HUES64 (cell line): ENCODE measurements at regions not wholly inside any gene's neighbourhood (a gene's known extent, or its start where the extent isn't known, plus 50 kb on each side); places are given as distances from the start of the nearest gene placed in this dataset.

ENCODE experiments used
- H3K27ac ChIP-seq: 2 replicates; pipeline ENCODE4 v1.7.0; 2013; ENCODE audit warnings: low read depth, low read length, inconsistent platforms
- H3K27me3 ChIP-seq: 2 replicates; pipeline ENCODE4 v1.6.1; 2013; ENCODE audit warnings: mild to moderate bottlenecking, low read length; ENCODE audit not compliant: insufficient read depth
- H3K36me3 ChIP-seq: 2 replicates; pipeline ENCODE4 v1.6.1; 2013; ENCODE audit warnings: mild to moderate bottlenecking, low read length; ENCODE audit not compliant: insufficient read depth
- H3K4me1 ChIP-seq: 2 replicates; pipeline ENCODE4 v1.6.1; 2013; ENCODE audit warnings: mild to moderate bottlenecking, low read length, moderate library complexity; ENCODE audit not compliant: insufficient read depth
- H3K4me3 ChIP-seq: 2 replicates; pipeline ENCODE4 v1.5.1; 2013; ENCODE audit warnings: mild to moderate bottlenecking, low read length, moderate library complexity
- H3K9ac ChIP-seq: 2 replicates; pipeline ENCODE4 v1.6.1; 2013; ENCODE audit warnings: mild to moderate bottlenecking, low read depth, low read length
- H3K9me3 ChIP-seq: 2 replicates; pipeline ENCODE4 v1.6.1; 2013; ENCODE audit warnings: low read depth, low read length; ENCODE audit not compliant: insufficient read depth
- WGBS: fragments of 150-250, 120-280 bp; methylation state at CpG from one replicate; pipeline ENCODE4 v1.1.7; 2013; ENCODE audit warnings: missing lambda C conversion rate; 5-methylcytosine and 5-hydroxymethylcytosine counted together

GRCh38 chr5:167453246-167454030, 838.0 kb upstream of the WWC1 start:
- H3K27ac ChIP-seq, result no peak overlapping the region
- H3K9ac ChIP-seq, result no peak overlapping the region
- no peaks in the 10 kb centered on the region for H3K27me3 ChIP-seq
- no peak overlapping the region for H3K4me3 ChIP-seq
- no peaks in the 10 kb centered on the region for H3K9me3 ChIP-seq
- H3K36me3 ChIP-seq, result no peaks in the 10 kb centered on the region
- peaks cover 9% of the 10 kb centered on the region; the same call in 1 of the 2 replicates for H3K4me1 ChIP-seq
- 83% methylated on average over 3 of the region's 3 CpGs for WGBS

- WGBS, result 95% methylated on average over 4 of the region's 4 CpGs
- Histone ChIP-seq H3K9me3 (no peaks in the 10 kb centered on the region), H3K4me1 (peaks cover 3% of the 10 kb centered on the region; the same call in 1 of the 2 replicates), H3K4me3 (no peak overlapping the region), H3K36me3 (no peaks in the 10 kb centered on the region), H3K27me3 (no peaks in the 10 kb centered on the region), H3K9ac (no peak overlapping the region), H3K27ac (no peak overlapping the region)
These were observed 833.0 kb upstream of the WWC1 start for GRCh38 chr5:167458412-167458811.

- H3K36me3 ChIP-seq, result no peaks in the 10 kb centered on the region
- H3K9me3 ChIP-seq, result no peaks in the 10 kb centered on the region
- no peaks in the 10 kb centered on the region for H3K4me1 ChIP-seq
- H3K4me3 ChIP-seq, result no peak overlapping the region
- no peaks in the 10 kb centered on the region for H3K27me3 ChIP-seq
- 90% methylated on average over 1 of the region's 4 CpGs for WGBS
- no peak overlapping the region for H3K9ac ChIP-seq
- no peak overlapping the region for H3K27ac ChIP-seq
These were observed 830.9 kb upstream of the WWC1 start for GRCh38 chr5:167460449-167461020.

DNA sequence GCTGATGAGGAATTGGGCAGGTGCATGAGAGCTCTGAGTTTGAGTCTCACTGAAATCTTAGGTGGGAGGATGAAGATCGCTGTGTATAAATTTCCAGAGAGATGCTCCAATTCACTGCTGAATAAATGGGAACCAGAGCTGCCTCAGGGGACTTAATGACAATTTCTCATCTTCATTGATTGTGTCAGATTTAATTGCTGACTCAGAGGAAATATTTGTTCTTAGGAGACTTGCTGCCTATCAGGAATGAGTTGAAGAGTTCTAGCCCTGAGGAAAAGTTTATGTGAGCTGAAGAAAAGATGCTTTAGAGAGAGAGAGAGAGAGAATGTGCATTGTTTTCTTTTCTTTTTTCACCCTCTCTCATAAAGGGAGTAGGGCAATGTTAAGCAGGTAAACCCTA, 827.5 kb upstream of the WWC1 start:
- Histone ChIP-seq H3K9ac (no peak overlapping the region), H3K9me3 (no peaks in the 10 kb centered on the region), H3K27me3 (no peaks in the 10 kb centered on the region), H3K4me3 (no peak overlapping the region), H3K4me1 (no peaks in the 10 kb centered on the region), H3K36me3 (no peaks in the 10 kb centered on the region), H3K27ac (no peak overlapping the region)
- 95% methylated on average over 1 of the region's 1 CpG for WGBS

GRCh38 chr5:167466992-167467391, 824.5 kb upstream of the WWC1 start:
- WGBS, result 93% methylated on average over 4 of the region's 5 CpGs
- Histone ChIP-seq H3K36me3 (no peaks in the 10 kb centered on the region), H3K9ac (no peak overlapping the region), H3K27me3 (no peaks in the 10 kb centered on the region), H3K9me3 (no peaks in the 10 kb centered on the region), H3K27ac (no peak overlapping the region), H3K4me1 (no peaks in the 10 kb centered on the region), H3K4me3 (no peak overlapping the region)

DNA sequence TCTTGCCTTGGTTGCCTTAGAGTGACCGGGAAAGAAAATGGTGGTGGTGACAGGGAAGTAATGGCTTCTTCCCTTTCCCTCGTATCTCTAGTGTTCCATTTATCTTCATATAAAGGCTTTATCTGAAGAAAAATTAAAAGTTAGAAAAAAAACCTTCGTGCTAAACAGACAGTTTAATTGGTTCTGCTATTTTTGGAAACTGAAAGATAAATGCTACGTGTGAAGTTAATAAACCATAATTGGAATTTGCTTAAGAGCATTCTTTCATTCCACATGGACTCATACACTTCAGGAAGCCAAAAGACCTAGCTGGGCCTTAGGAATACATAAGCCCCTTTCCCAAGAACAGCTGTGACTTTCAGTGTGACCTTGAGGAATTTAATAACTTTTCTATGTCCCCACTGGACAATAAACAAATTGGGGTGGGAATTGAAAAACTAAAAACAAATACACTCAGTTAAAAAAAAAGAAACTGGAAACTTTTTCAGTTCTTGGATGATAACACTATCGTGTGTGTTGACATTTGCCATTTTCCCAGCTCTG, 818.8 kb upstream of the WWC1 start:
- Histone ChIP-seq H3K4me3 (no peak overlapping the region), H3K9ac (no peak overlapping the region), H3K9me3 (no peaks in the 10 kb centered on the region), H3K36me3 (no peaks in the 10 kb centered on the region), H3K27me3 (no peaks in the 10 kb centered on the region), H3K4me1 (no peaks in the 10 kb centered on the region), H3K27ac (no peak overlapping the region)
- WGBS, result 93% methylated on average over 4 of the region's 5 CpGs

- Histone ChIP-seq H3K9ac (no peak overlapping the region), H3K4me3 (no peak overlapping the region)
These were observed 813.3 kb upstream of the WWC1 start for GRCh38 chr5:167478188-167478587.

GRCh38 chr5:167479779-167480178, 811.7 kb upstream of the WWC1 start:
- Histone ChIP-seq H3K27ac (no peak overlapping the region), H3K9ac (no peak overlapping the region), H3K27me3 (no peaks in the 10 kb centered on the region), H3K9me3 (no peaks in the 10 kb centered on the region), H3K4me3 (no peak overlapping the region), H3K36me3 (no peaks in the 10 kb centered on the region), H3K4me1 (no peaks in the 10 kb centered on the region)
- 86% methylated on average over 4 of the region's 4 CpGs for WGBS

More at GRCh38 chr5:167478188-167478587, 813.3 kb upstream of the WWC1 start:
- H3K27ac ChIP-seq, result no peak overlapping the region
- H3K36me3 ChIP-seq, result no peaks in the 10 kb centered on the region
- no peaks in the 10 kb centered on the region for H3K9me3 ChIP-seq
- 79% methylated on average over 2 of the region's 2 CpGs for WGBS
- no peaks in the 10 kb centered on the region for H3K27me3 ChIP-seq
- no peaks in the 10 kb centered on the region for H3K4me1 ChIP-seq

DNA sequence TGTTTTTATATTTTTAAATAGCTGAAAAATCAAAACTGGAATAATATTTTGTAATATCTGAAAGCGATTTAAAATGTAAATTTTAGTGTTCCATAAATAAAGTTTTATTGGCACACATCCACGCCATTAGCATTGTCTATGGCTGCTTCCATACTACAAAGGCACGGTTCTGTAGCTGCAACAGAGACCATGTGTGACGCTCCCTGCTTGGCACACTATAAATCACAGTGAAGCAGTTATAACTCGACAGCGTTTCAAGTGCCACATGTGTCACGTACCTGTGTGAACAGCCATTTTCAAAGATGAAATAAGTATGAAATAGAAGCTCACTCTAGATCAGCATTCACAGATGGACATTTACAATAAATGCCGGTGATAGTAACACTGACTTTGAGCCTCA, 810.1 kb upstream of the WWC1 start:
- 91% methylated on average over 8 of the region's 8 CpGs for whole genome bisulfite sequencing

DNA sequence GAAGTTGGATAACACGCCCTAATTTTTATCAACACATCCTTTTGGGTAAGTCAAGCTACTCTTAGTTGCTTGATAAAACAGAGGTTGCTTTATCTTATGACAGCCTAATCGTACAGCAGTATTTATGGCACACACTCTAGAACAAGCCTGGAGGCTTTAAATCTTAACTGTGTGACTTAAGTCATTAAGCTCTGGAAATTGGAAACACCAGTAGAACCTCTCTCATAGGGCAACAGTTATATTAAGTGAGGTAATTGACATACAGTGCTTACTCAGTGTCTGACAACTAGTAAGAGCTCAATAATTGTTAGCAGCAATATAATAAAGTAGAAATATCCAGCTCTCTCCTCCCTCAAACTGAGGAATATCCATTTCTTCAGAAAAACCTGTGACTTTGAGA, 808.9 kb upstream of the WWC1 start:
- no peak overlapping the region for H3K27ac ChIP-seq

More for the DNA sequence above, 810.1 kb upstream of the WWC1 start:
- Histone ChIP-seq H3K9ac (no peak overlapping the region), H3K36me3 (no peaks in the 10 kb centered on the region), H3K4me1 (no peaks in the 10 kb centered on the region), H3K4me3 (no peak overlapping the region), H3K27ac (no peak overlapping the region), H3K27me3 (no peaks in the 10 kb centered on the region), H3K9me3 (no peaks in the 10 kb centered on the region)

DNA sequence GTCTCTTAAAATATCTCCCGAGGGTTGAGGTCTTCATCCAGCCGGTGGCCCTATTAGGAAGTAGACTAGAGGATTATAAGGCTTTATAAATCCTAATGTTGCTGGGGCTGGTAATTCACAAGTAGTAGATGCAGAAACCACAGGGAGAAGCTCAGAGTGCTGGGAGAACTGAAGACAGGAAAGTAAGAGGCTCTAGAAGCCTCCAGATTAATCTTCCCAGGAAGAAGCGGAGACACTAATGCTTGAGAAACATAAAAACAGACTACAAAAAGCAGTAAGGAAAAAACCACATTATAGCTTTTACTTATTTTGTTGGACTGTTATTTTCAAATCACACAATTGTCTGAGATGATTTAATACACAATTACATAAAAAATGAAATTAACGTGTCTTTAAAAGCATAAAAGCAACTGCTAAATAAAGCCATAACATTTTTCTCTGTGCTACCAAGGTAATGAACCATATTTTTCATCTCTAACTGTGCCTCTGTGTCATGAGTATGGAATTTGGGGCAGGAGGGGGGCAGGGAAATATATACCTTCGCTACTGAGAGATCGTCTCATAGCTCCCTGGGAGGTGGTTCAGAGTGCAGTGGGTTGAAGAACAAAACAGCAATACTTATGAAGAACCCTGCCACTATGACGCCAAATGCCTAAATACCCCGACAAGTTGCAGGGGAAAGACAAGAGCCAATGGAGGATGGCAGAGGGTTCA, 806.2 kb upstream of the WWC1 start:
- H3K27ac ChIP-seq, result no peak overlapping the region
- H3K4me1 ChIP-seq, result no peaks in the 10 kb centered on the region
- no peaks in the 10 kb centered on the region for H3K9me3 ChIP-seq
- H3K36me3 ChIP-seq, result no peaks in the 10 kb centered on the region
- WGBS, result 87% methylated on average over 8 of the region's 8 CpGs
- H3K4me3 ChIP-seq, result no peak overlapping the region
- H3K27me3 ChIP-seq, result no peaks in the 10 kb centered on the region
- H3K9ac ChIP-seq, result no peak overlapping the region

More for the DNA sequence above, 808.9 kb upstream of the WWC1 start:
- Histone ChIP-seq H3K36me3 (no peaks in the 10 kb centered on the region), H3K9me3 (no peaks in the 10 kb centered on the region), H3K27me3 (no peaks in the 10 kb centered on the region), H3K9ac (no peak overlapping the region), H3K4me1 (no peaks in the 10 kb centered on the region), H3K4me3 (no peak overlapping the region)
- WGBS, result 100% methylated on average over 2 of the region's 2 CpGs
